ENCODE measurements at regions not wholly inside any gene's neighbourhood (a gene's known extent, or its start where the extent isn't known, plus 50 kb on each side); places are given as distances from the start of the nearest gene placed in this dataset.

DNA sequence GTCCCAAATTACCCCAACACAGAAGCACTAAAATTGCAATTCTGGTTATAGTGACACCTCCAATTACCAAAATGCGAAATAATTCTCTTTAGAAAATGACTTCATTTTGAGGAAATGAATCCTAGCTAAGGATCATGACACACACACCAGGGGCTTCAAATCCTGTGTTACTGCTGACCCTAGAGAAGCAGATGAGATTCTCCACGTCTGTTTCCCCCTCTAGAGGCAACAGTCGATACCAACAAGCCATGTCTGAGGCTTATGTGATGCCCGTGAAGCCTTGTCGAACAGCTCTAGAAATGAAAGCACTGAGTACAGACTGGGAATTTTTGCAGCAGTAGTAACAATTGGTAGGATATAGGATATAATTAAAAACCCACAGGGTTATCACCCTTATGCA, 153.6 kb upstream of the TMTC4 start:
- DNase-seq (ENCODE audit: insufficient read length, low spot score) (no peak), FAIRE-seq (no peak)
- no peak for TF ChIP-seq CTCF (IDR thresholded peaks at IDR 0.05; ENCODE audit: insufficient read depth, missing control alignments)

DNA sequence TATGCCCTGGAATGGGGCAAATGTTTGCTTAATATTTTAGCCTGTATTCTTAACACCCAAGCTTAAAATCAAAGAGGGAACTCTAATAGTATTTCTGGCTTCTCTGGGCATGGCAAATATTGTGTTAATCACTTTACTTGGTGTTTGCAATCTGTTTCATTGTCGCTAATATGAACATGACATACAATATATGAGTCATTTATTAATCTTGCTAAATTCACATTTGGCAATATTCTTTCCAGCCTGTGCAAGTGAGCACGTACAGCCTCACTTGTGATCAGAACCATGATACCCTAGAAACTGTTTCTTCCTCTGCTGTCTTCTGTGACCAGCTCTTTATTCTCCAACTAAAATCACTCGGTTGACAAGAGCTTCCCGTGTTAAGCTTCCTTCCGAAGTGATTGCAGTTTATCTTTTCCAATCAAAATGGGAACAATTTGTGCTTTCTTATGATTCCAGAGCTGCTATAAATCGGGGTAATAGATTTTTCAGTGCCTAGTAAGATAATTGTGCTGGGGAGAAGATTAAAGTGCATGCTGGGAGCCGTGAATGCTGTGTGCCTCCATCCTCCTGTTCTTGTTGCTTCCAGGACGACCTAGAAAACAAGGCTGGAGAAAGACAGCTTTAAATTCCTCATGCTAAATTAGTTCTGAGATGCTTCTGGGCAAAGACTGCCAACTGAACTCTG, 153.0 kb upstream of the TMTC4 start:
- FAIRE-seq (no peak), DNase-seq (ENCODE audit: insufficient read length, low spot score) (no peak)
- TF ChIP-seq CTCF (IDR thresholded peaks at IDR 0.05; ENCODE audit: insufficient read depth, missing control alignments): no peak

DNA sequence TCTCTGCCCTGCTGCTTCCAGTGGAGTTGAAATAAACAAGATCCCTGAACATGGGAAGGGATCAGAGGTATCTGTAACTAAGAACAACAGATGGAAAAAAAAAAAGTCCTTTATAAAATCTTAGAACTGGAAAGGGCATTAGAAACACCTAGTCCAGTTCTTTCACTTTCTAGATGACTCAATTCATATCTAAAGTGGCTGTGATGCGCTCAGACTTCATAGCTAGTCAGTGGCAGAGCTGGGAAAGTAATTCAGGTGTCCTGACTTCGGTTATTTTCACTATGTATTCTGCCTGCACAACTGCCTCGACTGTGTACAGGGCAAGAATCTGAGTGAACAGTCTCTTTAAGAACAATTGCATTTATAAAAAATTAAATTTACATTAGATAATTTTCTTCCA, 151.8 kb upstream of the TMTC4 start:
- FAIRE-seq: no peak
- TF ChIP-seq CTCF (IDR thresholded peaks at IDR 0.05; ENCODE audit: insufficient read depth, missing control alignments): no peak
- DNase-seq (ENCODE audit: insufficient read length, low spot score): no peak

DNA sequence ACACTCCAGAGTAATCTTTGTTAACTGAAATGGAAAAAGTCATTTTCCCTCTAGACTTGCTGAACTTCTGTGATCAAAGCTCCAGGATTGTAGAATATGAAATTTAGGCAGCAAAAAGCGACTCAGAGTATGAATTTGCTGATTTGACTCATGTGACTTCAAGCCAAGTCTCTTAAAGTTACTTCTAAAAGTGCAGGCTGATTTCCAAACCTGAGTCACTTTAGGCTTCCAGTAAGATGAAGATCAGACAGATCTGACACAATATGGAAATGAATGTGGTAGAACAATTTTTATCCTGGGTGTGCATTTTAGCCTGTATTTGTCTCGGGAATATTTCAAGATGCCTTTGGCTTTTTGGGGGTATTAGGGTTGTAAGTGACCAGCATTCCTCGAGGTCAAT, 151.0 kb upstream of the TMTC4 start:
- no peak for FAIRE-seq
- no peak for TF ChIP-seq CTCF (IDR thresholded peaks at IDR 0.05; ENCODE audit: insufficient read depth, missing control alignments)

GRCh38 chr13:100824366-100824765, 149.8 kb upstream of the TMTC4 start:
- no peak for TF ChIP-seq CTCF (IDR thresholded peaks at IDR 0.05; ENCODE audit: insufficient read depth, missing control alignments)
- no peak for FAIRE-seq
- no peak for DNase-seq (ENCODE audit: insufficient read length, low spot score)

More for the DNA sequence above, 151.0 kb upstream of the TMTC4 start:
- no peak for DNase-seq (ENCODE audit: insufficient read length, low spot score)

DNA sequence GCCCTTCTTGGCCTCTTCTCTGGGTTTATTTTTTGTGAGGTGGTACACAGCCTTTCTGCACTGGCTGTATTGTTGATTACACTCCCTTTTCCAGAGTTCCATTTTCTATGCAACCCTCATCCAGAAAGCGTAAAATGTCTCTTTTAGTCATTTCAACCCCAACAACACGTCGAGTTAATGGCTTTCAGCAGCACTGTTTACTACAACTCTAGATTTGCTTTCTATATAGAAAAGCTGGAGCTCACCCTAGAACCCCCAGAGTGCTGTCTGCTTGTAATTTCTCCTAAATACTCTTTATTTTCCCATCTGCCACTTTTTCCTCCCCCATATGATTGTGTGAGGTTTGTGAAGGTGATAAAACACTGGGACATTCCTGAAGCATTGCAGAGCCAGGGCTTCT, 148.9 kb upstream of the TMTC4 start:
- no peak for FAIRE-seq
- no peak for TF ChIP-seq CTCF (IDR thresholded peaks at IDR 0.05; ENCODE audit: insufficient read depth, missing control alignments)
- no peak for DNase-seq (ENCODE audit: insufficient read length, low spot score)

DNA sequence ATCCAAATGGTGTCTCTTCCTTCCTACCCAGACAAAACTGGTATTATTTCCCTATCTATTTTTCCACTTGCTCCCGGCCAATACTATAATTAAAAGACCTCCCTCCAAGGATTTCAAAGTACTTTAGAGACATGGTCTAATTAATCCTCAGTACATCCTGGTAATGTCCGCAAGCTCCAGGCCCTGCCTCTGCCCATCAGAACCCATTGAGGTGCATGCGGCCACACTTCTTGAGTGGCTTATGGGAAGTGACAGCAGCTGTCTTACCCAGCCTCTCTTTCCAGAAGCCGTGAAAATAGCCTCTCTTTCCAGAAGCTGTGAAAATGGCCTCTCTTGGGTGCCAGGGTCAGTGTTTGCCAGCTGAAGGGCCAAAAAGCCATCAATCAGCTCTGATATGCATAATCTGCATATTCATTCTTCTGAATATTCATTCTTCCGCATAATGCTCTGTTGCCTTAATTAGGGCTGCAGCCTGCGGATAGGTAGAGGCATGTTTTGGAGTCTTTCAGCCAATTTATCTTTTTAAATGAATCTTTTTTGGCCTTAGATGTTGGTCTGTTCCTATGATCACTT, 148.4 kb upstream of the TMTC4 start:
- FAIRE-seq (no peak), DNase-seq (ENCODE audit: insufficient read length, low spot score) (no peak)
- no peak for TF ChIP-seq CTCF (IDR thresholded peaks at IDR 0.05; ENCODE audit: insufficient read depth, missing control alignments)

All from D721Med (cell line).